Vagina (tissue), 2 donors: ENCODE measurements at regions not wholly inside any gene's neighbourhood (a gene's known extent, or its start where the extent isn't known, plus 50 kb on each side); places are given as distances from the start of the nearest gene placed in this dataset.

ENCODE experiments used
- DNase-seq, 2 donors: peaks; one replicate each; pipeline ENCODE4 v3.0.0-alpha.2; 2017; ENCODE audit errors: extremely low spot score in 2 of 2
- H3K27ac ChIP-seq: fragments of 200-600 bp; sonication (generic); one replicate; pipeline ENCODE4 v1.5.1; 2019
- H3K27me3 ChIP-seq: fragments of 200-600 bp; sonication (generic); one replicate; pipeline ENCODE4 v1.5.1; 2019
- H3K36me3 ChIP-seq, 2 donors: fragments of 200-600 bp; sonication (generic); one replicate each; pipeline ENCODE4 v1.5.1; 2017 to 2019
- H3K4me1 ChIP-seq: fragments of 200-600 bp; sonication (generic); one replicate; pipeline ENCODE4 v1.5.1; 2019
- H3K4me3 ChIP-seq, 2 donors: fragments of 200-600 bp; sonication (generic); 1 replicate in 1 of 2; 2 replicates in 1 of 2; pipeline ENCODE4 v1.5.1; 2016 to 2019
- H3K9me3 ChIP-seq: fragments of 200-600 bp; sonication (generic); one replicate; pipeline ENCODE4 v1.5.1; 2019
- POLR2A ChIP-seq, 2 donors: fragments of 450-650 bp; IDR thresholded peaks; one replicate each; pipeline ENCODE4 v1.6.1; 2017; ENCODE audit warnings: antibody characterized with exemption in 2 of 2, mild to moderate bottlenecking in 2 of 2, moderate library complexity in 2 of 2
- POLR2AphosphoS5 ChIP-seq, 2 donors: sonication (generic); formaldehyde crosslinking; IDR thresholded peaks; one replicate each; pipeline ENCODE4 v1.9.0; 2017; ENCODE audit warnings: antibody characterized with exemption in 2 of 2, mild to moderate bottlenecking in 2 of 2, low read depth in 1 of 2; ENCODE audit not compliant: insufficient read depth in 1 of 2
- intact Hi-C: fragments of 100-400 bp; cut with DNase I; formaldehyde crosslinking; loops from one replicate; pipeline ENCODE4 v1.15.1; 2023
- TF ChIP-seq, protein P1 (sequence below), 3 experiments: fragments of 450-650 bp in 2 of 3; fragments of 200-600 bp in 1 of 3; sonication (generic) in 1 of 3; IDR thresholded peaks; one replicate each; pipeline ENCODE4 v1.5.1; 2017 to 2019; ENCODE audit warnings: antibody characterized with exemption in 3 of 3, mild to moderate bottlenecking in 2 of 3, moderate library complexity in 2 of 3

DNA sequence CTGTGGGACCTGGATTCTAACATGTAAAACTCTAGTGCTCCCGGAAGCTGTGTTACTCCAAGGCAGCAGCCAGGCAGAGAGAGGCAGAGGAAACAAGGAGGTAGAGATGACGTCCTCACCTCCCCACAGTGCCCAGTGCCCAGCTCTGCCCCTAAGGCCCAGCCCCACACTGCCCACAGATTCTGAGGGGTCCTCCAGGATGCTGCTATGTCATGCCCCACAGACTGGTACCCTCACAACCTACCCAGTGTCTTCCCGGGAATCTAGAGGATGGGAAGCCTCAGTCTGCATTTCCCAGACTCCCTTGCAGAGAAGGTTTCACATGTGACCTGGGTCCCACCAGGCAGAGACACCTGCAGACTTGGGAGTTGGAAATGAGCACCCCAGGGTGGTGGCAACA, 75.9 kb upstream of the PCSK6 start:
- Histone ChIP-seq H3K27me3 (no peaks in the 10 kb centered on the region), H3K4me3 (no peak overlapping the region), H3K9me3 (no peaks in the 10 kb centered on the region), H3K36me3 (no peaks in the 10 kb centered on the region), H3K27ac (no peak overlapping the region), H3K4me1 (no peaks in the 10 kb centered on the region)
- TF ChIP-seq POLR2AphosphoS5 (IDR thresholded peaks at IDR 0.05; ENCODE audit: insufficient read depth in 1 of 2, low read depth in 1 of 2) (no peak), POLR2A (IDR thresholded peaks at IDR 0.05) (no peak)
- TF ChIP-seq, protein P1, sequence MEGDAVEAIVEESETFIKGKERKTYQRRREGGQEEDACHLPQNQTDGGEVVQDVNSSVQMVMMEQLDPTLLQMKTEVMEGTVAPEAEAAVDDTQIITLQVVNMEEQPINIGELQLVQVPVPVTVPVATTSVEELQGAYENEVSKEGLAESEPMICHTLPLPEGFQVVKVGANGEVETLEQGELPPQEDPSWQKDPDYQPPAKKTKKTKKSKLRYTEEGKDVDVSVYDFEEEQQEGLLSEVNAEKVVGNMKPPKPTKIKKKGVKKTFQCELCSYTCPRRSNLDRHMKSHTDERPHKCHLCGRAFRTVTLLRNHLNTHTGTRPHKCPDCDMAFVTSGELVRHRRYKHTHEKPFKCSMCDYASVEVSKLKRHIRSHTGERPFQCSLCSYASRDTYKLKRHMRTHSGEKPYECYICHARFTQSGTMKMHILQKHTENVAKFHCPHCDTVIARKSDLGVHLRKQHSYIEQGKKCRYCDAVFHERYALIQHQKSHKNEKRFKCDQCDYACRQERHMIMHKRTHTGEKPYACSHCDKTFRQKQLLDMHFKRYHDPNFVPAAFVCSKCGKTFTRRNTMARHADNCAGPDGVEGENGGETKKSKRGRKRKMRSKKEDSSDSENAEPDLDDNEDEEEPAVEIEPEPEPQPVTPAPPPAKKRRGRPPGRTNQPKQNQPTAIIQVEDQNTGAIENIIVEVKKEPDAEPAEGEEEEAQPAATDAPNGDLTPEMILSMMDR (IDR thresholded peaks at IDR 0.05) = no peak
- peak in 1 of 2 donors; percentile 44 for DNase-seq
- intact Hi-C loops = no loop called here

DNA sequence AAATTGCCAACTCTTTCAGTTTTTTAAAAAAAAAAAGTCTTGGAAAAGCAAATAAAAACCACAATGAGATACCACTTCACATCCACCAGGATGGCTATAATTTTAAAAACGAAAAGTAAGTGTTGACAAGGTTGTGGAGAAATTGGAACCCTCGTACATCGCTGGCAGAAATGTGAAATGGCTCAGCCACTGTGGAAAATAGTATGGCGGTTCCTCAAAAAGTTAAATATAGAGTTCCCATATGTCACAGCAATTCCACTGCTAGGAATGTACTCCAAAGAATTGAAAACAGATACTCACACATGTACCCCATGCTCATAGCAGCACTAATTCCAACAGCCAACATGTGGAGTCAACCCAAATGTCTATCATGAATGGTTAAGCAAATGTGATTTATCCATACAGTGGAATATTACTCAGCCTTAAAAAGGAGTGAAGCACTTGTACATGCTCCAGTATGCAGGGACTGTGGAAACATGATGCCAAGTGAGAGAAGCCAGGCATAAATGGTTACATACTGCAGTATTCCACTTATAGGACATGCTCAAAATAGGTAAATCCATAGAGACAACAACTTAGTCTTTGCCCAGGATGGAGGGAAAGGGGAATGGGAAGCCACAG, 73.8 kb upstream of the PCSK6 start:
- DNase-seq = no peak
- Histone ChIP-seq H3K4me3 (no peak overlapping the region), H3K4me1 (no peaks in the 10 kb centered on the region), H3K9me3 (no peaks in the 10 kb centered on the region), H3K36me3 (no peaks in the 10 kb centered on the region), H3K27me3 (no peaks in the 10 kb centered on the region), H3K27ac (no peak overlapping the region)
- intact Hi-C loops = no loop called here
- TF ChIP-seq, protein P1 (IDR thresholded peaks at IDR 0.05) = no peak

DNA sequence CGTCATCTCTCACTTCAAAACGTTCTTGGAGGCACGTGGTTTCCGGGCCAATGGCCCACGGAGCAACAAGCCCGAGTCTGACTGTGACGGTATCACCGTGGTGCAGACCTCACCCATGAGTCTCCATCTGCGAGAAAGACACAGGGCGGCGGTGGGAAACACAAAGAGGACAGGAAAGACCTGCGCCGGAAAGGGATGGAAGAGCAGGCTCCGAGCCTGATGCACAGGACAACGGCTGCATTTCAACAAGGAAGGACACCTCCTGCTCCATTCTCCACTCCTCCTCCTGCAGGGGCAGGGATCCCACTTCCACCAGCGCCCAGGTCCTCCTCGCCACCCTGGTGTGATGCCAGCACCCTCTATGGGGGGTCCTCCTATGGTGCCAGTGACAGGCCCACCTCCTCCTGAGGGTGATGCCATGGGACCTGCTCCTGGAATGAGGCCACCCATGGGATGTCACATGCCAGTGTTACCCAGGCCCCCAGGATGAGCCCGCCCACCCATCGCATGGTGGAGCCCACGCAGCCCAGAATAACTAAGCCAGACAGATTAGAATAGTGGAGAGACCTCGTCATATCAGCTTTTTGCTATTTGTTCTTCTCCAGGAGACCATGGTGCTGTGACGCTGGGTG, 73.0 kb upstream of the PCSK6 start:
- Histone ChIP-seq H3K27ac (no peak overlapping the region), H3K27me3 (no peaks in the 10 kb centered on the region), H3K36me3 (no peaks in the 10 kb centered on the region), H3K9me3 (no peaks in the 10 kb centered on the region), H3K4me3 (no peak overlapping the region), H3K4me1 (no peaks in the 10 kb centered on the region)
- peak; percentile 75 to 95 for DNase-seq
- TF ChIP-seq POLR2A (IDR thresholded peaks at IDR 0.05) (no peak), POLR2AphosphoS5 (IDR thresholded peaks at IDR 0.05; ENCODE audit: insufficient read depth in 1 of 2, low read depth in 1 of 2) (no peak)
- TF ChIP-seq, protein P1 (IDR thresholded peaks at IDR 0.05) = no peak
- intact Hi-C loops = no loop called here

DNA sequence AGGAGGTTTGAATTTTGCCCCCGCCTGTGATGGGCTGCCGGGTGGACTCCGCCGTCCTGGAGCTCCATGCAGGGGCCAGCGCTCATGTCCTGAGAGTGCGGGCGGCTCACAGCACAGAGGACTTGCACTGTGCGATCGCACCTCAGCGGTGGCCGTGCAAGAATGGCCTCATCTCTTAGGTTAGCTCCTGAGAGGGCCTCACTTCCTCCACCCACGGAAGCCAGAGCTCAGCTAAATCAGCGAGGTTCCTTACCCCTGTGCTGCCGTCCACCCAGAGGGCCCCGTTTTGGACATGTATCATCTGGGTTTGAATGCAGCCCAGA, 72.0 kb upstream of the PCSK6 start:
- H3K27ac ChIP-seq = no peak overlapping the region
- no peaks in the 10 kb centered on the region for H3K27me3 ChIP-seq
- intact Hi-C loops = no loop called here
- H3K4me1 ChIP-seq = no peaks in the 10 kb centered on the region
- no peaks in the 10 kb centered on the region for H3K36me3 ChIP-seq
- H3K9me3 ChIP-seq = no peaks in the 10 kb centered on the region
- peak in 1 of 2 donors; percentile 55 for DNase-seq
- no peak for TF ChIP-seq POLR2A (IDR thresholded peaks at IDR 0.05)
- no peak for TF ChIP-seq POLR2AphosphoS5 (IDR thresholded peaks at IDR 0.05; ENCODE audit: insufficient read depth in 1 of 2, low read depth in 1 of 2)
- TF ChIP-seq, protein P1 (IDR thresholded peaks at IDR 0.05) = no peak
- H3K4me3 ChIP-seq = no peak overlapping the region

DNA sequence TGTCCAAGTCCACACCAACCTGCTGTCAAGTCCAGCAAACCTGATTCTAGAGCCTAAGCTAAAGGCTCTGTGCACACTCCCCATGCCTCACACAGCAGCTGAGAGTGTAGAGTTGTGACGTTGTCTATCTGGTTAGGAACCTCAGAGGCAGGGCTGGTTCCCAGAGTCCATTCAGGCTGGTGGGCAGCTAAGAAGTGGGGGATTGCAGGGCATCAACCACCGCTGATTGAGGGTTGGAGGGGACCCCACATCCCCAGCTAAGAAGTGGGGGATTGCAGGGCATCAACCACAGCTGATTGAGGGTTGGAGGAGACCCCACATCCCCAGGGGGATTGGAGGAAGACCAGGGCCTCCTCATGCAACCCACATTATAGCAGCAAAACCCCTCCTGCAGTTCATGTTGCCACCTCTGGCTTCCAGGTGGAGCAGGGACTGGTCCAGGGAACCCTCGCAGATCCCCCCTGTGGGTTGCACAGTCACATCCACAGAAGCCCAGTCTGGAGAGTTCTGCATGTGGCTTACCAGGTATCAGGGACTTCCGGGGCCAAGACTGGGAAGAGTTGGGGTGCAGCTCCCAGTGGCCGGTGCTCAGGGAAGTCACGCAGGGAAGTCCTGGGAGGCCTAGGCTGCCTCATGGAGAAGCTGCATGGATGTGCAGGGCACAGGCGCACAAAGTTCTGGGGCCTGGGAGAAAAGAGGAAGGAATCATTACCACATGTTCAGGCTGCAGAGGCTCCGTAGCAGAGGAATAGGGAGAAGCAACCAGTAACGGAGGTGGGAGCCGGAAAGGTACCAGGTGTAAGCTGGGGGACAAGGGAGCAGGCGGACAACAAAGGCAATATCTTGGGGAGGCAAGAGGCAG, 71.4 kb upstream of the PCSK6 start:
- TF ChIP-seq POLR2AphosphoS5 (IDR thresholded peaks at IDR 0.05; ENCODE audit: insufficient read depth in 1 of 2, low read depth in 1 of 2) (no peak), POLR2A (IDR thresholded peaks at IDR 0.05) (no peak)
- TF ChIP-seq, protein P1 (IDR thresholded peaks at IDR 0.05) = no peak
- intact Hi-C loops = no loop called here

More for the DNA sequence above, 71.4 kb upstream of the PCSK6 start:
- no peak overlapping the region for H3K4me3 ChIP-seq
- H3K4me1 ChIP-seq = no peaks in the 10 kb centered on the region
- no peaks in the 10 kb centered on the region for H3K27me3 ChIP-seq
- H3K27ac ChIP-seq = no peak overlapping the region
- no peaks in the 10 kb centered on the region for H3K9me3 ChIP-seq
- peak; percentile 76 to 89 for DNase-seq
- H3K36me3 ChIP-seq = no peaks in the 10 kb centered on the region
